D721Med (cell line): ENCODE measurements at regions not wholly inside any gene's neighbourhood (a gene's known extent, or its start where the extent isn't known, plus 50 kb on each side); places are given as distances from the start of the nearest gene placed in this dataset.

ENCODE experiments used
- DNase-seq: peaks from one replicate; pipeline ENCODE4 v3.0.0; 2011; ENCODE audit warnings: low spot score; ENCODE audit not compliant: insufficient read length
- FAIRE-seq: peaks from 2 replicates; lab custom pipeline; 2011; peaks lifted over from hg19 to GRCh38; lab: Jason Lieb, UNC
- CTCF ChIP-seq: IDR thresholded peaks from 2 replicates; pipeline ENCODE4 v1.5.1; 2012; ENCODE audit warnings: mild to moderate bottlenecking, control low read depth; ENCODE audit not compliant: insufficient read depth; ENCODE audit errors: missing control alignments

GRCh38 chr2:47227532-47228279, 51.4 kb upstream of the CALM2 start:
- DNase-seq = no peak
- FAIRE-seq = no peak
- no peak for TF ChIP-seq CTCF

GRCh38 chr2:47226923-47227220, 50.6 kb upstream of the CALM2 start:
- FAIRE-seq (no peak), DNase-seq (no peak)
- no peak for TF ChIP-seq CTCF

- FAIRE-seq (no peak), DNase-seq (no peak)
- no peak for TF ChIP-seq CTCF
Observed at GRCh38 chr2:47226132-47226922, 50.0 kb upstream of the CALM2 start.
